H1 (cell line): ENCODE measurements at regions not wholly inside any gene's neighbourhood (a gene's known extent, or its start where the extent isn't known, plus 50 kb on each side); places are given as distances from the start of the nearest gene placed in this dataset.

Experiments used
- ASH2L ChIP-seq: fragments of 200-600, 300-600 bp; sonication (generic); IDR thresholded peaks from one replicate; pipeline ENCODE4 v1.7.1; 2017; ENCODE audit warnings: low read length
- ATF3 ChIP-seq: IDR thresholded peaks from 2 replicates; pipeline ENCODE4 v1.6.1; 2011; ENCODE audit warnings: low read depth, mild to moderate bottlenecking, low read length; ENCODE audit not compliant: insufficient read depth
- CREB1 ChIP-seq: IDR thresholded peaks from 2 replicates; pipeline ENCODE4 v1.6.1; 2012; ENCODE audit warnings: inconsistent platforms
- FOSL1 ChIP-seq: IDR thresholded peaks from 2 replicates; pipeline ENCODE4 v1.6.1; 2011; ENCODE audit warnings: mild to moderate bottlenecking, low read depth, low read length, moderate library complexity; ENCODE audit not compliant: insufficient read depth
- KDM1A ChIP-seq: fragments of 200-600, 300-600 bp; sonication (generic); IDR thresholded peaks from 2 replicates; pipeline ENCODE4 v1.7.1; 2016; ENCODE audit warnings: mild to moderate bottlenecking, low read length, borderline replicate concordance
- MAX ChIP-seq: IDR thresholded peaks from 2 replicates; pipeline ENCODE4 v1.6.1; 2012; ENCODE audit warnings: inconsistent platforms
- RAD21 ChIP-seq, 2 experiments: IDR thresholded peaks in 1 of 2; conservative IDR thresholded peaks in 1 of 2; 2 replicates each; pipeline ENCODE4 v1.6.1; 2011; ENCODE audit warnings: low read depth in 2 of 2, low read length in 2 of 2, improper control_type of control experiment in 1 of 2, inconsistent platforms in 1 of 2, mild to moderate bottlenecking in 1 of 2, moderate library complexity in 1 of 2
- SIN3A ChIP-seq, 2 experiments: IDR thresholded peaks in 1 of 2; conservative IDR thresholded peaks in 1 of 2; 2 replicates each; pipeline ENCODE4 v1.6.1; 2011 to 2012; ENCODE audit warnings: low read length in 2 of 2, improper control_type of control experiment in 1 of 2, low read depth in 1 of 2, mild to moderate bottlenecking in 1 of 2
- TF ChIP-seq, protein P1 (sequence below): fragments of 300-600 bp; sonication (generic); IDR thresholded peaks from 2 replicates; pipeline ENCODE4 v1.7.1; 2012; ENCODE audit warnings: low read length, moderate library complexity, mild to moderate bottlenecking, inconsistent platforms; ENCODE audit not compliant: insufficient replicate concordance

- TF ChIP-seq, protein P1, sequence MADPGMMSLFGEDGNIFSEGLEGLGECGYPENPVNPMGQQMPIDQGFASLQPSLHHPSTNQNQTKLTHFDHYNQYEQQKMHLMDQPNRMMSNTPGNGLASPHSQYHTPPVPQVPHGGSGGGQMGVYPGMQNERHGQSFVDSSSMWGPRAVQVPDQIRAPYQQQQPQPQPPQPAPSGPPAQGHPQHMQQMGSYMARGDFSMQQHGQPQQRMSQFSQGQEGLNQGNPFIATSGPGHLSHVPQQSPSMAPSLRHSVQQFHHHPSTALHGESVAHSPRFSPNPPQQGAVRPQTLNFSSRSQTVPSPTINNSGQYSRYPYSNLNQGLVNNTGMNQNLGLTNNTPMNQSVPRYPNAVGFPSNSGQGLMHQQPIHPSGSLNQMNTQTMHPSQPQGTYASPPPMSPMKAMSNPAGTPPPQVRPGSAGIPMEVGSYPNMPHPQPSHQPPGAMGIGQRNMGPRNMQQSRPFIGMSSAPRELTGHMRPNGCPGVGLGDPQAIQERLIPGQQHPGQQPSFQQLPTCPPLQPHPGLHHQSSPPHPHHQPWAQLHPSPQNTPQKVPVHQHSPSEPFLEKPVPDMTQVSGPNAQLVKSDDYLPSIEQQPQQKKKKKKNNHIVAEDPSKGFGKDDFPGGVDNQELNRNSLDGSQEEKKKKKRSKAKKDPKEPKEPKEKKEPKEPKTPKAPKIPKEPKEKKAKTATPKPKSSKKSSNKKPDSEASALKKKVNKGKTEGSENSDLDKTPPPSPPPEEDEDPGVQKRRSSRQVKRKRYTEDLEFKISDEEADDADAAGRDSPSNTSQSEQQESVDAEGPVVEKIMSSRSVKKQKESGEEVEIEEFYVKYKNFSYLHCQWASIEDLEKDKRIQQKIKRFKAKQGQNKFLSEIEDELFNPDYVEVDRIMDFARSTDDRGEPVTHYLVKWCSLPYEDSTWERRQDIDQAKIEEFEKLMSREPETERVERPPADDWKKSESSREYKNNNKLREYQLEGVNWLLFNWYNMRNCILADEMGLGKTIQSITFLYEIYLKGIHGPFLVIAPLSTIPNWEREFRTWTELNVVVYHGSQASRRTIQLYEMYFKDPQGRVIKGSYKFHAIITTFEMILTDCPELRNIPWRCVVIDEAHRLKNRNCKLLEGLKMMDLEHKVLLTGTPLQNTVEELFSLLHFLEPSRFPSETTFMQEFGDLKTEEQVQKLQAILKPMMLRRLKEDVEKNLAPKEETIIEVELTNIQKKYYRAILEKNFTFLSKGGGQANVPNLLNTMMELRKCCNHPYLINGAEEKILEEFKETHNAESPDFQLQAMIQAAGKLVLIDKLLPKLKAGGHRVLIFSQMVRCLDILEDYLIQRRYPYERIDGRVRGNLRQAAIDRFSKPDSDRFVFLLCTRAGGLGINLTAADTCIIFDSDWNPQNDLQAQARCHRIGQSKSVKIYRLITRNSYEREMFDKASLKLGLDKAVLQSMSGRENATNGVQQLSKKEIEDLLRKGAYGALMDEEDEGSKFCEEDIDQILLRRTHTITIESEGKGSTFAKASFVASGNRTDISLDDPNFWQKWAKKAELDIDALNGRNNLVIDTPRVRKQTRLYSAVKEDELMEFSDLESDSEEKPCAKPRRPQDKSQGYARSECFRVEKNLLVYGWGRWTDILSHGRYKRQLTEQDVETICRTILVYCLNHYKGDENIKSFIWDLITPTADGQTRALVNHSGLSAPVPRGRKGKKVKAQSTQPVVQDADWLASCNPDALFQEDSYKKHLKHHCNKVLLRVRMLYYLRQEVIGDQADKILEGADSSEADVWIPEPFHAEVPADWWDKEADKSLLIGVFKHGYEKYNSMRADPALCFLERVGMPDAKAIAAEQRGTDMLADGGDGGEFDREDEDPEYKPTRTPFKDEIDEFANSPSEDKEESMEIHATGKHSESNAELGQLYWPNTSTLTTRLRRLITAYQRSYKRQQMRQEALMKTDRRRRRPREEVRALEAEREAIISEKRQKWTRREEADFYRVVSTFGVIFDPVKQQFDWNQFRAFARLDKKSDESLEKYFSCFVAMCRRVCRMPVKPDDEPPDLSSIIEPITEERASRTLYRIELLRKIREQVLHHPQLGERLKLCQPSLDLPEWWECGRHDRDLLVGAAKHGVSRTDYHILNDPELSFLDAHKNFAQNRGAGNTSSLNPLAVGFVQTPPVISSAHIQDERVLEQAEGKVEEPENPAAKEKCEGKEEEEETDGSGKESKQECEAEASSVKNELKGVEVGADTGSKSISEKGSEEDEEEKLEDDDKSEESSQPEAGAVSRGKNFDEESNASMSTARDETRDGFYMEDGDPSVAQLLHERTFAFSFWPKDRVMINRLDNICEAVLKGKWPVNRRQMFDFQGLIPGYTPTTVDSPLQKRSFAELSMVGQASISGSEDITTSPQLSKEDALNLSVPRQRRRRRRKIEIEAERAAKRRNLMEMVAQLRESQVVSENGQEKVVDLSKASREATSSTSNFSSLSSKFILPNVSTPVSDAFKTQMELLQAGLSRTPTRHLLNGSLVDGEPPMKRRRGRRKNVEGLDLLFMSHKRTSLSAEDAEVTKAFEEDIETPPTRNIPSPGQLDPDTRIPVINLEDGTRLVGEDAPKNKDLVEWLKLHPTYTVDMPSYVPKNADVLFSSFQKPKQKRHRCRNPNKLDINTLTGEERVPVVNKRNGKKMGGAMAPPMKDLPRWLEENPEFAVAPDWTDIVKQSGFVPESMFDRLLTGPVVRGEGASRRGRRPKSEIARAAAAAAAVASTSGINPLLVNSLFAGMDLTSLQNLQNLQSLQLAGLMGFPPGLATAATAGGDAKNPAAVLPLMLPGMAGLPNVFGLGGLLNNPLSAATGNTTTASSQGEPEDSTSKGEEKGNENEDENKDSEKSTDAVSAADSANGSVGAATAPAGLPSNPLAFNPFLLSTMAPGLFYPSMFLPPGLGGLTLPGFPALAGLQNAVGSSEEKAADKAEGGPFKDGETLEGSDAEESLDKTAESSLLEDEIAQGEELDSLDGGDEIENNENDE: no peak
- TF ChIP-seq KDM1A (no peak), MAX (no peak), ASH2L (no peak), ATF3 (peak; percentile 59; the same call in 1 of the 2 replicates), CREB1 (no peak), SIN3A (conservative IDR thresholded peaks at IDR 0.05 in 1 of 2, IDR thresholded peaks at IDR 0.05 in 1 of 2; ENCODE audit: low read depth in 1 of 2, low read length in 2 of 2) (no peak), RAD21 (IDR thresholded peaks at IDR 0.05 in 1 of 2, conservative IDR thresholded peaks at IDR 0.05 in 1 of 2; ENCODE audit: low read depth in 2 of 2, low read length in 2 of 2) (no peak), FOSL1 (no peak)
Observed at GRCh38 chr20:48467622-48468021, 360.2 kb downstream of the PREX1 start (continued).
